DND-41 (cell line): ENCODE measurements at regions not wholly inside any gene's neighbourhood (a gene's known extent, or its start where the extent isn't known, plus 50 kb on each side); places are given as distances from the start of the nearest gene placed in this dataset.

Experiments
- EZH2 ChIP-seq: IDR thresholded peaks from 3 replicates; pipeline ENCODE4 v1.6.1; 2012; ENCODE audit warnings: borderline replicate concordance, low read depth, mild to moderate bottlenecking, moderate library complexity, low read length, inconsistent platforms; ENCODE audit not compliant: severe bottlenecking
- TF ChIP-seq, protein P1 (sequence below): IDR thresholded peaks from 2 replicates; pipeline ENCODE4 v1.5.1; 2012; ENCODE audit warnings: borderline replicate concordance, low read length, moderate library complexity, mild to moderate bottlenecking; ENCODE audit not compliant: poor library complexity, severe bottlenecking; ENCODE audit errors: extremely low read depth

GRCh38 chr12:25382311-25383106, 131.8 kb upstream of the KRAS start:
- TF ChIP-seq, protein P1, sequence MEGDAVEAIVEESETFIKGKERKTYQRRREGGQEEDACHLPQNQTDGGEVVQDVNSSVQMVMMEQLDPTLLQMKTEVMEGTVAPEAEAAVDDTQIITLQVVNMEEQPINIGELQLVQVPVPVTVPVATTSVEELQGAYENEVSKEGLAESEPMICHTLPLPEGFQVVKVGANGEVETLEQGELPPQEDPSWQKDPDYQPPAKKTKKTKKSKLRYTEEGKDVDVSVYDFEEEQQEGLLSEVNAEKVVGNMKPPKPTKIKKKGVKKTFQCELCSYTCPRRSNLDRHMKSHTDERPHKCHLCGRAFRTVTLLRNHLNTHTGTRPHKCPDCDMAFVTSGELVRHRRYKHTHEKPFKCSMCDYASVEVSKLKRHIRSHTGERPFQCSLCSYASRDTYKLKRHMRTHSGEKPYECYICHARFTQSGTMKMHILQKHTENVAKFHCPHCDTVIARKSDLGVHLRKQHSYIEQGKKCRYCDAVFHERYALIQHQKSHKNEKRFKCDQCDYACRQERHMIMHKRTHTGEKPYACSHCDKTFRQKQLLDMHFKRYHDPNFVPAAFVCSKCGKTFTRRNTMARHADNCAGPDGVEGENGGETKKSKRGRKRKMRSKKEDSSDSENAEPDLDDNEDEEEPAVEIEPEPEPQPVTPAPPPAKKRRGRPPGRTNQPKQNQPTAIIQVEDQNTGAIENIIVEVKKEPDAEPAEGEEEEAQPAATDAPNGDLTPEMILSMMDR, result no peak
- TF ChIP-seq EZH2, result no peak
